Ascending aorta (tissue), 2 donors: ENCODE measurements at regions not wholly inside any gene's neighbourhood (a gene's known extent, or its start where the extent isn't known, plus 50 kb on each side); places are given as distances from the start of the nearest gene placed in this dataset.
"Not testable (repeated sequence)": the region's sequence is repeated elsewhere in the genome, so short reads cannot be mapped to it uniquely, and the experiment has no call there.

Experiments used
- DNase-seq, 2 donors: peaks; one replicate each; pipeline ENCODE4 v3.0.0-alpha.2; 2019; ENCODE audit warnings: low spot score in 2 of 2
- H3K27ac ChIP-seq, 2 donors: fragments of 200-600 bp; sonication (generic); one replicate each; pipeline ENCODE4 v1.5.1; 2016 to 2017; ENCODE audit warnings: mild to moderate bottlenecking in 1 of 2
- H3K27me3 ChIP-seq: fragments of 200-600 bp; sonication (generic); one replicate; pipeline ENCODE4 v1.5.1; 2017
- H3K36me3 ChIP-seq, 2 donors: fragments of 200-600 bp; sonication (generic); one replicate each; pipeline ENCODE4 v1.5.1; 2016
- H3K4me1 ChIP-seq, 2 donors: fragments of 200-600 bp; sonication (generic); one replicate each; pipeline ENCODE4 v1.5.1; 2016 to 2017; ENCODE audit warnings: mild to moderate bottlenecking in 1 of 2
- H3K4me3 ChIP-seq, 2 donors: fragments of 200-600 bp; sonication (generic); one replicate each; pipeline ENCODE4 v1.5.1; 2016 to 2017; ENCODE audit warnings: mild to moderate bottlenecking in 1 of 2
- H3K9me3 ChIP-seq, 2 donors: fragments of 200-600 bp; sonication (generic); one replicate each; pipeline ENCODE4 v1.5.1; 2016
- intact Hi-C: fragments of 100-400 bp; cut with DNase I; formaldehyde crosslinking; loops from one replicate; pipeline ENCODE4 v1.15.1; 2023
- TF ChIP-seq, protein P1 (sequence below), 3 experiments: fragments of 200-600 bp in 2 of 3; fragments of 450-650 bp in 1 of 3; sonication (generic) in 2 of 3; IDR thresholded peaks; one replicate each; pipeline ENCODE4 v1.5.1; 2016 to 2019; ENCODE audit warnings: antibody characterized with exemption in 3 of 3, mild to moderate bottlenecking in 1 of 3, moderate library complexity in 1 of 3

DNA sequence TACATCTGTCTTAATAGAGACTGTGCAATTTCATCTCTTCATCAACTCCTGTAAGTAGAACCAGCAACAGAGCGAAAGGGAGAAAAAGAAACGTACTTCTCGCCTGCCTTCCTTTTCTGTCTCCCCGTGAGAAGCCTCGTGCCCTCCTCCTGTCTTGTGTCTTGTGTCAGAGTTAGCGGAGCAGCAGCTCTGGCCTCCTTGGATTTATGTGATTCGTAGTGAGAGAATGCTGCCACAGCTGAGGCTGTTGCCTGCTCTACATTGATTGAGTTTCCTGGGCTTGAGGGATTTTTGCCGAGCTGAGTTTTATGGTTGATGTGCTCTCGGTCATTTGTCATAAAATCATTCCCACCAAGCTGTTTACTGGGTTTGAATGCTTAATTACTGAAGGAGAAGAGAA, 579.1 kb upstream of the RBFOX1 start:
- Histone ChIP-seq H3K4me3 (no peak overlapping the region), H3K36me3 (no peaks in the 10 kb centered on the region), H3K9me3 (no peaks in the 10 kb centered on the region), H3K27ac (no peak overlapping the region), H3K4me1 (no peaks in the 10 kb centered on the region), H3K27me3 (no peaks in the 10 kb centered on the region)
- DNase-seq, result no peak
- intact Hi-C loops, result no loop called here
- TF ChIP-seq, protein P1, sequence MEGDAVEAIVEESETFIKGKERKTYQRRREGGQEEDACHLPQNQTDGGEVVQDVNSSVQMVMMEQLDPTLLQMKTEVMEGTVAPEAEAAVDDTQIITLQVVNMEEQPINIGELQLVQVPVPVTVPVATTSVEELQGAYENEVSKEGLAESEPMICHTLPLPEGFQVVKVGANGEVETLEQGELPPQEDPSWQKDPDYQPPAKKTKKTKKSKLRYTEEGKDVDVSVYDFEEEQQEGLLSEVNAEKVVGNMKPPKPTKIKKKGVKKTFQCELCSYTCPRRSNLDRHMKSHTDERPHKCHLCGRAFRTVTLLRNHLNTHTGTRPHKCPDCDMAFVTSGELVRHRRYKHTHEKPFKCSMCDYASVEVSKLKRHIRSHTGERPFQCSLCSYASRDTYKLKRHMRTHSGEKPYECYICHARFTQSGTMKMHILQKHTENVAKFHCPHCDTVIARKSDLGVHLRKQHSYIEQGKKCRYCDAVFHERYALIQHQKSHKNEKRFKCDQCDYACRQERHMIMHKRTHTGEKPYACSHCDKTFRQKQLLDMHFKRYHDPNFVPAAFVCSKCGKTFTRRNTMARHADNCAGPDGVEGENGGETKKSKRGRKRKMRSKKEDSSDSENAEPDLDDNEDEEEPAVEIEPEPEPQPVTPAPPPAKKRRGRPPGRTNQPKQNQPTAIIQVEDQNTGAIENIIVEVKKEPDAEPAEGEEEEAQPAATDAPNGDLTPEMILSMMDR (IDR thresholded peaks at IDR 0.05), result no peak

DNA sequence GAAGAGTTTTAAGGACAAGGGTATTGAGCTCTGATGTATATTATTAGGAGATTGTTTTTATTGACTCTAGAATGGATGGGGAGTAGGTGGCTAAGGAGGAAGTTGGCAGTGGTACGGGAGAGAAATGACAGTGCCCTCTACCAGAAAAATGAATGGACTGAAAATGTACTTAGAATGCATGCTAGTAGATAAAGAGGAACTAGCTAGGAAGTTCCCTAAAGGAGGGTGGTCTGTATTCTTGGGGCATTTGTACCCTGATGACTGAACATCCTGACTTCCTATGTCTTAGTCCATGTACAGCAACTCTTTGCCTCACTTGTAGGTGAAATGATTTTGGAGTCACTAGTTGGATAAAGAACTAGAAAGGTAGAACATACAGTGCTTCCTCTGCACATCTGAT, 581.5 kb upstream of the RBFOX1 start:
- no peaks in the 10 kb centered on the region for H3K36me3 ChIP-seq
- no peak overlapping the region for H3K4me3 ChIP-seq
- intact Hi-C loops, result no loop called here
- no peak overlapping the region for H3K27ac ChIP-seq
- no peak for DNase-seq
- no peaks in the 10 kb centered on the region for H3K9me3 ChIP-seq
- no peaks in the 10 kb centered on the region for H3K27me3 ChIP-seq
- TF ChIP-seq, protein P1 (IDR thresholded peaks at IDR 0.05), result no peak
- no peaks in the 10 kb centered on the region for H3K4me1 ChIP-seq

DNA sequence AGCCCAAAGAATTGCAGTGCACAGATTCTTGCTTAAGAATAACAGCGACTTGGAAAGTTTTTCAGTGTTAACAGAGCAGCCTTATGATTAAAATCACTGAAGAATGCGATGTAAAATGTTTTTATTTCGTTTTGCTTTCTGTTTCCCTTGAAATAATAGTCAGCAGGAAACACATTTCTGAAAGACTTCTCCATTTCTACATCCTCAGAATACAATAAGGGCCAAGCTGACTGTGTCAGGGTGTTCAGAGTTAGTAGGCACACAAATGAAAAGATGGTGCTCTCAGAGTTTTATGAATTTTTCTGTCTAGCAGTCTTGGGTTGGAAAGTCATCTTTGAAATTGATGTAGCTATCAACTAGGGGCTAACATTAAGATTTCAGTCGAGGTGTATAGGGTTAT, 582.9 kb upstream of the RBFOX1 start:
- Histone ChIP-seq H3K36me3 (no peaks in the 10 kb centered on the region), H3K9me3 (peaks cover 0 to under 1% of the 10 kb centered on the region in 2 donors), H3K27me3 (no peaks in the 10 kb centered on the region), H3K4me3 (no peak overlapping the region), H3K4me1 (no peaks in the 10 kb centered on the region), H3K27ac (no peak overlapping the region)
- DNase-seq, result no peak
- intact Hi-C loops, result no loop called here
- TF ChIP-seq, protein P1 (IDR thresholded peaks at IDR 0.05), result no peak

GRCh38 chr16:6736302-6736701, 596.3 kb upstream of the RBFOX1 start:
- DNase-seq, H3K36me3 ChIP-seq, H3K4me1 ChIP-seq, intact Hi-C loops, H3K27ac ChIP-seq, H3K4me3 ChIP-seq, H3K9me3 ChIP-seq, H3K27me3 ChIP-seq: not testable (repeated sequence)

- Histone ChIP-seq H3K4me3 (no peak overlapping the region), H3K27me3 (no peaks in the 10 kb centered on the region), H3K27ac (no peak overlapping the region), H3K36me3 (no peaks in the 10 kb centered on the region), H3K4me1 (no peaks in the 10 kb centered on the region), H3K9me3 (no peaks in the 10 kb centered on the region)
- intact Hi-C loops, result no loop called here
- TF ChIP-seq, protein P1 (IDR thresholded peaks at IDR 0.05), result no peak
- DNase-seq, result no peak
Observed at GRCh38 chr16:6735631-6736030, 597.0 kb upstream of the RBFOX1 start.

DNA sequence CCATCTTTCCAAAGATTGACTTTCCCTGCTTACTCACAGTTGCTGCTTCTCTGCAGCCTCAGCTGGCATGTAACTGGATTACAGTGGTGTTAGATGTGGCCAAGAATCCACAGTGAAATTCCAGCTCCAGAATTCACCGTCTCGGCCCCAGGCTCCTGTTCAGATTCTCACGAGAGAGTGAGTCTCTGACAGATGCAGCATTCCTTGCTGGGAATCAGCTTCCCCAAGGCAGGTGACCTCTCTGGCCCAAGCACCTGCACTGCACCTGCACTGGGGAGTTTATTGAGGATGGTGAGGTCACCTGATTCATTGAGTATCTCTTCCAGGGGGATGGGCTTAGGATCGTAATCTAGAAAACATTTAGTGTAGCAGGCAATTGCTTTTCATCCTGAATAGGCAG, 600.5 kb upstream of the RBFOX1 start:
- Histone ChIP-seq H3K27ac (no peak overlapping the region), H3K4me1 (no peaks in the 10 kb centered on the region), H3K36me3 (no peaks in the 10 kb centered on the region), H3K4me3 (no peak overlapping the region), H3K9me3 (no peaks in the 10 kb centered on the region), H3K27me3 (no peaks in the 10 kb centered on the region)
- TF ChIP-seq, protein P1 (IDR thresholded peaks at IDR 0.05), result no peak
- intact Hi-C loops, result no loop called here
- DNase-seq, result no peak
